ENCODE measurements at regions not wholly inside any gene's neighbourhood (a gene's known extent, or its start where the extent isn't known, plus 50 kb on each side); places are given as distances from the start of the nearest gene placed in this dataset.
A peak's percentile ranks its signal among the peaks of the same experiment; 100 is the strongest.
"Not testable (repeated sequence)": the region's sequence is repeated elsewhere in the genome, so short reads cannot be mapped to it uniquely, and the experiment has no call there.

GRCh38 chr9:115400796-115401195, 282.8 kb upstream of the TNC start:
- peak; percentile 24 for DNase-seq (ENCODE audit: low read depth)

GRCh38 chr9:115401756-115402327, 283.9 kb upstream of the TNC start:
- no peak for DNase-seq (ENCODE audit: low read depth)

- DNase-seq (ENCODE audit: low read depth): no peak
These were observed 285.8 kb upstream of the TNC start for GRCh38 chr9:115403753-115404152.

- no peak for DNase-seq (ENCODE audit: low read depth)
These were observed 286.4 kb upstream of the TNC start for GRCh38 chr9:115404311-115404710.

GRCh38 chr9:115411516-115411915, 293.6 kb upstream of the TNC start:
- no peak for DNase-seq (ENCODE audit: low read depth)

GRCh38 chr9:115411993-115412452, 294.1 kb upstream of the TNC start:
- DNase-seq (ENCODE audit: low read depth): no peak

GRCh38 chr9:115412656-115413055, 294.7 kb upstream of the TNC start:
- DNase-seq (ENCODE audit: low read depth): no peak

GRCh38 chr9:115413304-115413703, 295.3 kb upstream of the TNC start:
- DNase-seq (ENCODE audit: low read depth): no peak

- no peak for DNase-seq (ENCODE audit: low read depth)
These were observed 295.9 kb upstream of the TNC start for GRCh38 chr9:115413766-115414382.

GRCh38 chr9:115414561-115414960, 296.6 kb upstream of the TNC start:
- DNase-seq (ENCODE audit: low read depth): no peak

- no peak for DNase-seq (ENCODE audit: low read depth)
These were observed 297.5 kb upstream of the TNC start for GRCh38 chr9:115415450-115415849.

GRCh38 chr9:115416299-115416698, 298.3 kb upstream of the TNC start:
- no peak for DNase-seq (ENCODE audit: low read depth)

- not testable (repeated sequence) for DNase-seq (ENCODE audit: low read depth)
These were observed 300.2 kb upstream of the TNC start for GRCh38 chr9:115418181-115418580.

- DNase-seq (ENCODE audit: low read depth): no peak
These were observed 305.0 kb upstream of the TNC start for GRCh38 chr9:115422932-115423440.

GRCh38 chr9:115423646-115424045, 305.7 kb upstream of the TNC start:
- peak; percentile 34 for DNase-seq (ENCODE audit: low read depth)

GRCh38 chr9:115425601-115426000, 307.6 kb upstream of the TNC start:
- DNase-seq (ENCODE audit: low read depth): no peak

- no peak for DNase-seq (ENCODE audit: low read depth)
These were observed 319.5 kb upstream of the TNC start for GRCh38 chr9:115437418-115437817.

- DNase-seq (ENCODE audit: low read depth): no peak
These were observed 321.7 kb upstream of the TNC start for GRCh38 chr9:115439641-115440040.

- no peak for DNase-seq (ENCODE audit: low read depth)
These were observed 324.1 kb upstream of the TNC start for GRCh38 chr9:115442054-115442453.

- DNase-seq (ENCODE audit: low read depth): no peak
These were observed 325.9 kb upstream of the TNC start for GRCh38 chr9:115443890-115444289.

GRCh38 chr9:115444959-115445358, 327.0 kb upstream of the TNC start:
- no peak for DNase-seq (ENCODE audit: low read depth)

- no peak for DNase-seq (ENCODE audit: low read depth)
These were observed 327.7 kb upstream of the TNC start for GRCh38 chr9:115445655-115446054.

- peak; percentile 28 for DNase-seq (ENCODE audit: low read depth)
These were observed 338.6 kb upstream of the TNC start for GRCh38 chr9:115456515-115456914.

GRCh38 chr9:115461280-115461679, 343.3 kb upstream of the TNC start:
- no peak for DNase-seq (ENCODE audit: low read depth)

All from fibroblast of the conjunctiva (primary cell).